Tibial artery (tissue), 4 donors: ENCODE measurements at regions not wholly inside any gene's neighbourhood (a gene's known extent, or its start where the extent isn't known, plus 50 kb on each side); places are given as distances from the start of the nearest gene placed in this dataset.

Experiments used
- DNase-seq, 2 donors: peaks; one replicate each; pipeline ENCODE4 v3.0.0-alpha.2; 2019
- H3K27ac ChIP-seq, 2 donors: fragments of 200-600 bp; sonication (generic) in 1 of 2; 1 replicate in 1 of 2; 2 replicates in 1 of 2; pipeline ENCODE4 v1.5.1; 2018 to 2019; ENCODE audit warnings: mild to moderate bottlenecking in 1 of 2
- H3K27me3 ChIP-seq, 2 donors: fragments of 200-600 bp; sonication (generic) in 1 of 2; one replicate each; pipeline versions ENCODE4 v1.5.1 to v1.6.0; 2016 to 2019
- H3K36me3 ChIP-seq, 3 donors: fragments of 200-600 bp; sonication (generic) in 2 of 3; one replicate each; pipeline ENCODE4 v1.5.1; 2016 to 2019; ENCODE audit warnings: mild to moderate bottlenecking in 2 of 3
- H3K4me1 ChIP-seq, 4 donors: fragments of 200-600 bp; sonication (generic) in 2 of 4; 1 replicate in 3 of 4; 2 replicates in 1 of 4; pipeline ENCODE4 v1.5.1; 2016 to 2019
- H3K4me3 ChIP-seq, 2 donors: fragments of 200-600 bp; sonication (generic) in 1 of 2; 1 replicate in 1 of 2; 2 replicates in 1 of 2; pipeline ENCODE4 v1.5.1; 2018 to 2019; ENCODE audit warnings: mild to moderate bottlenecking in 2 of 2
- H3K9me3 ChIP-seq, 3 donors: fragments of 200-600 bp; sonication (generic) in 1 of 3; one replicate each; pipeline ENCODE4 v1.5.1; 2016 to 2019
- intact Hi-C: fragments of 100-400 bp; cut with DNase I; formaldehyde crosslinking; loops from one replicate; pipeline ENCODE4 v1.15.0; 2023; ENCODE audit warnings: low total_unique reads
- TF ChIP-seq, protein P1 (sequence below), 2 experiments: fragments of 200-600 bp in 1 of 2; fragments of 450-650 bp in 1 of 2; IDR thresholded peaks; one replicate each; pipeline ENCODE4 v1.5.1; 2017 to 2019; ENCODE audit warnings: antibody characterized with exemption in 2 of 2, mild to moderate bottlenecking in 1 of 2, moderate library complexity in 1 of 2

DNA sequence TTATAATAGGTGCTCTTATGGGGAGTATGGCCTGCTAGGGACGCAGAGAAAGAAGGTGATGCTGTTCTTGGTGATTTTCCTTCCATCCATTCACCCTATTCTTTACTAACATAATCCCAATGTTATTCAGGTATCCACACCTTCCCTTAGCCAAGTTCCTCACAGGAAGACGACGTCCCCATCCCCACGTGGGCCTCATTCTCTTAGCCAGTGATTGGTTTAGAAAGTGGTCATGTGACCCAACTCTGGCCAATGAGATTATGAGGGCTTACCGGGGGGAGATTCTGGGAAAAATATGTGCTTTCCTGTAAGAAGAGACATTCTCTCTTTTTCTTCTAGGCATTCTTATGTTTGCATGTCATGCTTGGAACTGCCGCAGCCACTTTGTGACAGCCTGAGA is 474.7 kb downstream of the HAPSTR1 start:
- intact Hi-C loops, result no loop called here
- no peak overlapping the region for H3K4me3 ChIP-seq
- TF ChIP-seq, protein P1, sequence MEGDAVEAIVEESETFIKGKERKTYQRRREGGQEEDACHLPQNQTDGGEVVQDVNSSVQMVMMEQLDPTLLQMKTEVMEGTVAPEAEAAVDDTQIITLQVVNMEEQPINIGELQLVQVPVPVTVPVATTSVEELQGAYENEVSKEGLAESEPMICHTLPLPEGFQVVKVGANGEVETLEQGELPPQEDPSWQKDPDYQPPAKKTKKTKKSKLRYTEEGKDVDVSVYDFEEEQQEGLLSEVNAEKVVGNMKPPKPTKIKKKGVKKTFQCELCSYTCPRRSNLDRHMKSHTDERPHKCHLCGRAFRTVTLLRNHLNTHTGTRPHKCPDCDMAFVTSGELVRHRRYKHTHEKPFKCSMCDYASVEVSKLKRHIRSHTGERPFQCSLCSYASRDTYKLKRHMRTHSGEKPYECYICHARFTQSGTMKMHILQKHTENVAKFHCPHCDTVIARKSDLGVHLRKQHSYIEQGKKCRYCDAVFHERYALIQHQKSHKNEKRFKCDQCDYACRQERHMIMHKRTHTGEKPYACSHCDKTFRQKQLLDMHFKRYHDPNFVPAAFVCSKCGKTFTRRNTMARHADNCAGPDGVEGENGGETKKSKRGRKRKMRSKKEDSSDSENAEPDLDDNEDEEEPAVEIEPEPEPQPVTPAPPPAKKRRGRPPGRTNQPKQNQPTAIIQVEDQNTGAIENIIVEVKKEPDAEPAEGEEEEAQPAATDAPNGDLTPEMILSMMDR (IDR thresholded peaks at IDR 0.05), result no peak
- no peaks in the 10 kb centered on the region for H3K9me3 ChIP-seq
- no peak overlapping the region for H3K27ac ChIP-seq
- DNase-seq, result no peak
- H3K36me3 ChIP-seq, result no peaks in the 10 kb centered on the region
- no peaks in the 10 kb centered on the region for H3K27me3 ChIP-seq
- H3K4me1 ChIP-seq, result no peaks in the 10 kb centered on the region

DNA sequence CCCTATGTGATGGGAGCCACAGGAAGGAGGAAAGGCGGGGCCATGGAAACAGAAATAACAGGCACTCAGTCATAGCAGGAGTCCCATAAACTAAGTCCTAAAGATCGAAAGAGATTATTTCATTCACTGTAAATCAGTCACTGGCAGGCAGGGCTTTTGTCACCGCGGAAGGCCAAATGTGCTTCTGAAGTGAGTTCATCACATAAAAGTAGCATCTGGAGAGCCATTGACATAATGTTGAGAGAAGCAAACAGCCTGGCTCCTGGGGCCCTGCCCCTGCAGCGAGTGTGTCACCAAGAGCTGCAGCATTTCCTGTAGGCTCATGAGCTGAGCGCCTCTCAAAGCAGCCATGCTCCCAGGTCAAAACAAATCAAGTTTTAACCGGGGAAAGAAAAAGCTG is 476.2 kb downstream of the HAPSTR1 start:
- no peaks in the 10 kb centered on the region for H3K9me3 ChIP-seq
- H3K4me3 ChIP-seq, result no peak overlapping the region
- no peaks in the 10 kb centered on the region for H3K4me1 ChIP-seq
- H3K27me3 ChIP-seq, result no peaks in the 10 kb centered on the region
- DNase-seq, result no peak
- TF ChIP-seq, protein P1 (IDR thresholded peaks at IDR 0.05), result no peak
- H3K36me3 ChIP-seq, result no peaks in the 10 kb centered on the region
- intact Hi-C loops, result no loop called here
- H3K27ac ChIP-seq, result no peak overlapping the region

DNA sequence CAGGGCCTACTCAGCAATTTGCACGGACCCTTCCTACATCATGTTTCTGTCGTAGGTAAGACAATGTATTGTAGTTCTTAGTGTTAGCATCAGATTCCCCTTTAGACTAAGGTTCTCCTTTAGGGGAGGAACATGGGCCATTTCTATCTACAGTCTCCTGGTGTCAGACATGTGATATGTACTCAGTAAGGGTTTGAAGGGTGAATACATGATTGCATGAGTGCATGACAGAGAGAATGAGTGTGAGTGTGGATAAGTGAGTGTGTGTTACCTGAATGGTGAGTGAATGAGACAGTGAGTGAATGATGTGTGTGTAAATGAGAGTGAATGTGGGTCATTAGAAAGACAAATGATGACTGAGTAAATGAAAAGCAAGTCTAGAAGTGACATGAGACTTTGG is 476.8 kb downstream of the HAPSTR1 start:
- H3K4me3 ChIP-seq, result no peak overlapping the region
- no peaks in the 10 kb centered on the region for H3K27me3 ChIP-seq
- TF ChIP-seq, protein P1 (IDR thresholded peaks at IDR 0.05), result no peak
- no peak for DNase-seq
- H3K36me3 ChIP-seq, result no peaks in the 10 kb centered on the region
- no peaks in the 10 kb centered on the region for H3K9me3 ChIP-seq
- intact Hi-C loops, result no loop called here
- H3K27ac ChIP-seq, result no peak overlapping the region
- no peaks in the 10 kb centered on the region for H3K4me1 ChIP-seq

DNA sequence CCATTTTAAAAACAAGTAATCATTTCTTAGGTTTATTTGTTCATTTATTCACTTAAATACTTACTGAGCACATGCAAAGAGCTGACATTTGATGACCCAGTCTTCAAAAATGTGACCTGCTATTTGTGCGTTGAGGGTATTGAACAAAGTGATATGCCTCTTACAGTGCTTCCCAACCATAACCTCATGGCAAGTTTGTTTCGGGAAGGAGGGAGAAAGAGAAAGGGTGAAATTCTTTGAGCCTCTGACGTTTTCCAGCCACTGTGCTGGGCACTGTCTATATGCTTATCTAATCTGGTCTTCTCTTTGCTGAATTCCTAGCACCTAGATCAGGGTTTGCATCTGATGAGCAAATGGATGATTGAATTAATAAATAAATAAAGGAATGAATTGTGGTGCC is 479.1 kb downstream of the HAPSTR1 start:
- Histone ChIP-seq H3K36me3 (no peaks in the 10 kb centered on the region), H3K4me3 (no peak overlapping the region), H3K27me3 (no peaks in the 10 kb centered on the region), H3K27ac (no peak overlapping the region), H3K9me3 (no peaks in the 10 kb centered on the region), H3K4me1 (no peaks in the 10 kb centered on the region)
- TF ChIP-seq, protein P1 (IDR thresholded peaks at IDR 0.05), result no peak
- no peak for DNase-seq
- intact Hi-C loops, result no loop called here

DNA sequence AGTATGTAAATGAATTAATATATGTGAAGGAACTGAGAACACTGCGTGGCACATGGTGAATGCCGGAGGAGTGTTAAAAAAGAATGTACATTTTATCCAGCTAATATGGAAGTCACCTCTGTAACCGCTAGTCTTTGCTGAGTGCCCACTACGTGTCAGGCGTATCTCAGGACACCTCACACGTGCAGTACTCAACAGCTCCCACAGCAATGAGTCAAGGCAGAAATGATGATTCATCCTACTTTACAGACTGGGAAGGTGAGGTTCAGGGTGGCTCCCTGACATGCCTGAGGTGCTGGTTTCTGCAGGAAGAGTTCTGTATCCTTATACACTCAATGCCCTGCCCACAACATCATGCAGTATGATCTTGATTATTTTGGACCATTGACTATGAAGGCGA is 487.0 kb downstream of the HAPSTR1 start:
- H3K27ac ChIP-seq, result no peak overlapping the region
- no peaks in the 10 kb centered on the region for H3K36me3 ChIP-seq
- no peaks in the 10 kb centered on the region for H3K4me1 ChIP-seq
- H3K9me3 ChIP-seq, result no peaks in the 10 kb centered on the region
- no peak for DNase-seq
- TF ChIP-seq, protein P1 (IDR thresholded peaks at IDR 0.05), result no peak
- no peaks in the 10 kb centered on the region for H3K27me3 ChIP-seq
- H3K4me3 ChIP-seq, result no peak overlapping the region
- intact Hi-C loops, result no loop called here

DNA sequence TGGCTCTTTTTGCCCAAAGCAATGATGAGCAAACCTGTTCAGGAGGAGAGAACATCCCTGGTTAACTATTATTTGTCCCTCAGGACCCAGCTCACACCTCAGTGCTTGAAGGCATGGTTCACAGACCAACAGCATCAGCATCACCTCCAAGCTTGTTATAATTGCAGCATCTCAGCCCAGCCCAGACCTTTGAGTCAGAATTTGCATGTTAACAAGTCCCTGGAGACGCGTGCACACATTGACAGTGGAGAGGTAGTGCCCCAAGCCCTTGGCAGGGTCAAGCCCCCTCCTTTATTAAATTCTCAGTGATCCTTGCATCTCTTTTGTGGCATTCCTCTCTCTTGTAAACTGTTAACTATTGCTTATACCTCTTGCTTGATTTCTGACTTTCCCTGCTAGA is 488.6 kb downstream of the HAPSTR1 start:
- Histone ChIP-seq H3K36me3 (no peaks in the 10 kb centered on the region), H3K4me3 (no peak overlapping the region), H3K9me3 (no peaks in the 10 kb centered on the region), H3K27ac (no peak overlapping the region), H3K27me3 (no peaks in the 10 kb centered on the region), H3K4me1 (no peaks in the 10 kb centered on the region)
- intact Hi-C loops, result no loop called here
- no peak for DNase-seq
- TF ChIP-seq, protein P1 (IDR thresholded peaks at IDR 0.05), result no peak
